ENCODE measurements at regions not wholly inside any gene's neighbourhood (a gene's known extent, or its start where the extent isn't known, plus 50 kb on each side); places are given as distances from the start of the nearest gene placed in this dataset.

GRCh38 chr15:77538027-77538451 lies 94.7 kb downstream of the LINGO1 start:
- TF ChIP-seq CTCF (conservative IDR thresholded peaks at IDR 0.05 in 1 of 2, IDR thresholded peaks at IDR 0.05 in 1 of 2; ENCODE audit: extremely low read depth in 1 of 2, insufficient read depth in 1 of 2, low read depth in 1 of 2, low read length in 2 of 2), result no peak
- no peak for TF ChIP-seq EZH2 (IDR thresholded peaks at IDR 0.05; ENCODE audit: borderline replicate concordance, low read length)
